GM18868 (cell line): ENCODE measurements at regions not wholly inside any gene's neighbourhood (a gene's known extent, or its start where the extent isn't known, plus 50 kb on each side); places are given as distances from the start of the nearest gene placed in this dataset.
A peak's percentile ranks its signal among the peaks of the same experiment; 100 is the strongest.
"Not testable (repeated sequence)": the region's sequence is repeated elsewhere in the genome, so short reads cannot be mapped to it uniquely, and the experiment has no call there.

Experiments
- ATAC-seq: cut with Tn5 transposase; IDR thresholded peaks from one replicate; pipeline ENCODE4 v1.9.1; 2021; ENCODE audit warnings: mild to moderate bottlenecking, moderate library complexity; ENCODE audit not compliant: unreplicated experiment

DNA sequence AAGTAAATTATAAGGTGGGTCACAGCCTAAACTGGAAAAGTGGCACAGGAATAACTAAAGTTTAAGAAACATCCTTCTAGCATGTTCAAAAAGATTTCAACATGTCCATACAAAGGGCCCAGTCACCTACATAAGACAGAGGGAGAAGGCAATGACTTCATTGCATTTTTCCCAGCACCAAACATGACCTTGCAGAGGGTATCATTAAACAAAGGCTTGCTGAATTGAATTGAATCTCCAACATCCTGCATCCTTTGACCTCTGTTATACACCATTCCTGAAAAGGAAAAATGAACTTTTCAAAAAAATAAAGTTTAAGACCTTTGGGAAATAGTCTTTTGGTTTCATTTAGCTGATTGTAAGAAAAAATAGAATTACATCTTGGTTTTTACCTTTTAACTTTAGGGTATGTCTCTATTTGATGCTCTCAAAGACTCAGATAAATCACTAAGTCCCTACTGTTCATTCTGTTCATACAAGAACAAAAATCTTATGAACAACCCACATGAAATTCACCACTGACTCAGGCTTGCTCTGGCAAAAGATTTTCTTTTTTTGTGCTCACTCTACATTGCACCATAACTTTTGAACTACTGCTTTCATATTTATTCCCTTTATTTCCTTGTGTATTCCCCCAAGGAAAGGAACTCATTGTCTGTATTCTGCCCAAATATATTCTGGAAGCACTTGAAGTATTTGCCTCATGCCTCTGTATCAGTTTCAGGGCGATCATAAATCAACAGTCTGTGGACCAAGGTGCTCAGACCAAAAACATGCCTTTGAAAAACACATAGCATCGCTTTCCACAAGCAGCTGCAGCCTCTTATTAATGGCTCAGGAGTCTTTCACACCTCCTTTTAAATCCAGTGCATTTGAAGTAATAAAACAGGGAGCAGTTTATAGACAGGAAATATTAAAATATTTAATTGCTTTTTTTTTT lies 121.7 kb downstream of the DUSP6 start:
- ATAC-seq, result no peak

DNA sequence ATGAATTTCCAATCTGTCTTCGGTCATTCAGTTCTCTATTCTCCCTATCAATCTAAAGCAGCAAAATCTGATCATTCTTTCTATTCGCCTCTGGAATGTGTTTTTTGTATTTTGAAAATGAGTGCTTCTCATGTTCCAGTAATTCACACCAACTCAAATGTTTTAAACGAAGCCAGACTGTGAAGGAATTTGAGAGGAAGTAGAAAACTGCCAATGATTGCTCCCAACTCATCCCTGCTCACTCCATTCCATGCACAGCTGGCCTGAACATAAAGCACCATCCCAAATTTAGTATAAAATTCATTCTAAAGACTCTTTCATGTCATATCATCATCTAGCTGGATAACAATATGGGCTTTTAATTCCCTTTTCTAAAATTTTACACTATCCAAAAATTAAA lies 123.8 kb downstream of the DUSP6 start:
- ATAC-seq, result no peak

DNA sequence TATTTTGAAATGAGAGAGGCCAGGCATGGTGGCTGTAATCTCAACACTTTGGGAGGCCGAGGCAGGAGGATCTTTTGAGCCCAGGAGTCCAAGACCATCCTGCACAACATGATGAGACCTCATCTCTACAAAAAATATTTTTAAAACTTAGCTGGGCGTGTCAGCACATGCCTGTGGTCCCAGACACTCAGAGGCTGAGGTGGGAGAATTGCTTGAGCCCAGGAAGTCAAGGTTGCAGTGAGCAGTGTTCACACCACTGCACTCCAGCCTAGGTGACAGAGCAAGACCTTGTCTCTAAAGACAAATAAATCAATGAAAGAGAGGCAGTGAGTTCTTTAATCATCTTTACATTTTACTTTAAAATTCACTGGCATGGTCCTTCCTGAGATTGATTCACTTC lies 124.5 kb downstream of the DUSP6 start:
- ATAC-seq, result no peak

DNA sequence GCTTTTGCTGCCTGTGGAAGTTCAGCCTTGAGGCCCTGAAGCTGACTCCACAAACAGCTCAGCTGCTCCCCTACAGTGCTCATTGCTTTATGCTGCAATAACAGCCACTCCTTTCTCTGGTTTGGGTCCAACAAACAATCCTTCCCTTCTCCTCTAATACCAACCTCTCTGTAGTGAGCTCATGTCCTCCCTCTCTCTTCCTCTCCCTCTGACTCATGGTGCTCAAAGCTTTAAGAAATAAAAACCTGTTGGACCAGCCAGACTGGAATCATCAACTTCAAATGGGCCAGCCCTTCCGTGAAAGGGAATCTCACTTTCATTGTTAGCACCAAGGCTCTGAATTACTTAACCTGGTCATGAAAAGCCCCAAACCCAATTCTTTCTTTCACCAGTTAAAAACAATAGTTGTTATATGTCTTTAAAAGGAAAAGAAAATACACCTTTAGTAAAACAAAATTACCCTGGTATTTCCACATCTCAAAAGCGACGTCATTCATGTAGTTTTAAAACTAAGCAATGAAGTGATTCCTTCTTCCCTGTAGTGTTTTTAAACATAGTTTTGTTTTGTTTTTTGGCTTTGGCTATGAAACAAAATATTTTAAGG lies 126.4 kb downstream of the DUSP6 start:
- ATAC-seq, result peak; percentile 73

- peak; percentile 56 for ATAC-seq
Observed at GRCh38 chr12:89225401-89225800, 126.9 kb downstream of the DUSP6 start.

GRCh38 chr12:89222580-89222979 lies 129.7 kb downstream of the DUSP6 start:
- not testable (repeated sequence) for ATAC-seq

DNA sequence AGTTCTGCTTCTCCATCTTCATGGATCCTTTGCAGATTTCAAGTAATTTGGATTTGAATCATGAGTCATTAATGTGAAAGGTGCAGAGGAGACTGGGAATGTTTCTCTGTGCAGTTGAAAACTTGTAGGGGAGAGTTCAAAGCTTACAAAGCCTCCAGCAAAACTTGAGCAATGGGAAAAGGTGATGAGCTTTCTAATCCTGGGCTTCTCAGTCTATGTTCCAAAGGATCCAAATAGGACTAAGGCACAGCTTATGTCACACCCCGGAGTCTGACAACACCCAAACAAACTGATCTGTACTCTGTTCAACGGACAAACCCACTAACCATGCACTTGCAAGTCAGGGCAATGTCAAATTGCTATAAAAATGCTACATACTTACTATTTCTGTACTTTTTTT lies 134.8 kb downstream of the DUSP6 start:
- ATAC-seq, result no peak

GRCh38 chr12:89216211-89216952 lies 135.9 kb downstream of the DUSP6 start:
- ATAC-seq, result no peak

GRCh38 chr12:89215196-89215595 lies 137.1 kb downstream of the DUSP6 start:
- no peak for ATAC-seq

- no peak for ATAC-seq
Observed at GRCh38 chr12:89213747-89214146, 138.6 kb downstream of the DUSP6 start.

- ATAC-seq, result no peak
Observed at GRCh38 chr12:89213139-89213538, 139.2 kb downstream of the DUSP6 start.

DNA sequence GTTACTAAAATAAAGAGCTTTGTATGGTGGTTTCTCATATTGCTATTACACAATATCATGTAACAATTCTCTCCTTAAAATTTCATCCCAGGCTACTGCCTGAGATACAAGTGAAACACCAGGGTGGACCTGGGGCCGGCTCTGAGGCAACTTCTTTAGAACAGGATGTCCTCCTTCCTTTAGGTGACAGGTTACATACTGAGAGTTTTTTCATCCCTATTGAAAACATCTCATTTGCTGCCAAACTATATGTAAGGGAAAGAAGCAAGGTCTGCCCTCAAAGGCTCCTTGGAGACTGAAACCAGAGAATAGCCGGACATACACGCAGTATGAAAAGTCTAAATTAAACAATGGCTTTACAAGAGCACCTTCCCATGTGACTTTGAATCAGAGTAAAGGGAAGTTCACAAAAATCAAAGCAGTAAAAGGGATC lies 139.9 kb downstream of the DUSP6 start:
- no peak for ATAC-seq

DNA sequence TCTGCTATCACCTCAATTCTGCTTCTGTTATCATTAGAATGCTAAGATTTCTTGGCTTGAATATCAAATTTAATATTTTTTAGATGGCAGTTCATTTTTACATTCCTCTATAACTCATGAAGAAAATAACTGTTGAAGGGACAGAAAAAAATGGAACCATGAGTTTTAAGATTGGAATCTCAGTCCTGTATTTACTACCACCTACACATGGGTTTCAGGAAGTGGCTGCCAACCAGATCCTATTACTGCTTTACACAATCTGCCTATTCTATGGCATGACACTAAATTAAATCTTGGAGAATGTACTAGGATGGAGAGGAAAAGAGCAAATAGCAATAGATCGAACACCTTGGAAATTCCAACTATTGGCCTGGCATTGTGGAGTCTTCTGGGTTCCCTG lies 140.8 kb downstream of the DUSP6 start:
- no peak for ATAC-seq

- ATAC-seq, result peak; percentile 89
Observed at GRCh38 chr12:89210277-89210676, 142.0 kb downstream of the DUSP6 start.

GRCh38 chr12:89208661-89209096 lies 143.6 kb downstream of the DUSP6 start:
- ATAC-seq, result no peak

- no peak for ATAC-seq
Observed at GRCh38 chr12:89206390-89206789, 145.9 kb downstream of the DUSP6 start.

GRCh38 chr12:89205517-89205916 lies 146.8 kb downstream of the DUSP6 start:
- no peak for ATAC-seq

- ATAC-seq, result no peak
Observed at GRCh38 chr12:89203144-89203543, 149.2 kb downstream of the DUSP6 start.

- ATAC-seq, result no peak
Observed at GRCh38 chr12:89200217-89200616, 152.1 kb downstream of the DUSP6 start.

GRCh38 chr12:89195470-89195869 lies 156.8 kb downstream of the DUSP6 start:
- no peak for ATAC-seq

DNA sequence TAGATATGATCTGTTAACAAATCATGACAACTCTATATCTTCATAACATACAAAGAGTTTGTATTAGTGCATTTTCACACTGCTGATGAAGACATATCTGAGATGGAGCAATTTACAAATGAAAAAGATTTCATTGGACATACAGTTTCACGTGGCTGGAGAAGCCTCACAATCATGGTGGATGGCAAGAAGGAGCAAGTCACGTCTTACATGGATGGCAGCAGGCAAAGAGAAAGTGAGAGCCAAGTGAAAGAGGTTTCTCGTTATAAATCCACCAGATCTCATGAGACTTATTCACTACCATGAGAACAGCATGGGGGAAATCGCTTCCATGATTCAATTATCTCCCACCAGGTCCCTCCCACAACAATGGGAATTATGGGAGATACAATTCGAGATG lies 157.6 kb downstream of the DUSP6 start:
- no peak for ATAC-seq

DNA sequence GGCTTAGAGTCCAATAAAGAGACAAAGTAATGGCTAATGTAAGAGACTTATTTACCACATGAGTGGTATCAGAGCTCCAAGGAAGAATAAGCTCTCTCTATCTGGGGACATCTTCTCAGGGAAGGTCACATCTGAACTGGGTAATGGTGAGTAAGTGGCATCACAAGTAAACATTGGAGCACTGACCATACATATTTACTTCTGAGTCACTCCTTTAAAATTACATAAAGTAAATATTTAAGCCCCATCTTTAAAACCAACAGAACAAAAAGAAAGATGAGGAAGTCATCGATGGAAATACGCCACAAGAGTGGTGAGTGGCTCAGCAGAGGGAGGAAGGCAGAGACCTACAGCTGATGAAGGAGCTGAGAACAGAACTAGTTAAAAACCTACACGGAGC lies 159.9 kb downstream of the DUSP6 start:
- no peak for ATAC-seq
